SH-SY5Y (cell line): ENCODE measurements at regions not wholly inside any gene's neighbourhood (a gene's known extent, or its start where the extent isn't known, plus 50 kb on each side); places are given as distances from the start of the nearest gene placed in this dataset.

Source experiments
- GATA2 ChIP-seq: IDR thresholded peaks from 2 replicates; pipeline ENCODE4 v1.6.1; 2011; ENCODE audit warnings: mild to moderate bottlenecking, low read depth, low read length
- GATA3 ChIP-seq: IDR thresholded peaks from 2 replicates; pipeline ENCODE4 v1.6.1; 2011; ENCODE audit warnings: low read depth, mild to moderate bottlenecking, low read length, moderate library complexity

DNA sequence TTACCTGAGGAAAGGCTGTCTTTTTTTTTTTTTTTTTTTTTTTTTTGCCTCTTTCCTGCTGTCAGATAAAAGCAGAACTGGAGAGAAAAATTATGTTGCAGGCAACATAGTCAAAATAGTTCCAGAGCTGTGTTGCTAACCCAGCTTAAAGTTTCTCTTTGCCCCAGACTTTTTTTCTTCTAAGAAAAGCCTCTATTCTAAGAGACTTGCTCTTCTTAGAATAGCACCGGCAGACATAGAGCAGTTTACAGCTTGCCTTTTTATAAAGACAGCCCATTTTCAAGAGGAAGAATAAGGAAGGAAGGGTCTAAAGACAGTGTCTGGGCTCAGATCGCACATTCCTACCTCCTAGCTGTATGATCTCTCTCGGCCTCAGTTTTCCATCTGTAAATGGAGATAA is 88.7 kb downstream of the TENT5C start:
- no peak for TF ChIP-seq GATA2
- no peak for TF ChIP-seq GATA3
